Neuron (in vitro differentiated cells): ENCODE measurements at regions not wholly inside any gene's neighbourhood (a gene's known extent, or its start where the extent isn't known, plus 50 kb on each side); places are given as distances from the start of the nearest gene placed in this dataset.

Experiments used
- H2AFZ ChIP-seq: one replicate; pipeline ENCODE4 v1.6.1; 2013; ENCODE audit warnings: low read depth, mild to moderate bottlenecking, inconsistent platforms, low read length, moderate library complexity
- H3K27me3 ChIP-seq: one replicate; pipeline ENCODE4 v1.6.1; 2013; ENCODE audit warnings: low read length; ENCODE audit not compliant: insufficient read depth
- H3K36me3 ChIP-seq: one replicate; pipeline ENCODE4 v1.6.1; 2013; ENCODE audit warnings: low read length; ENCODE audit not compliant: insufficient read depth
- H3K4me1 ChIP-seq: one replicate; pipeline ENCODE4 v1.6.1; 2013; ENCODE audit warnings: low read length; ENCODE audit not compliant: insufficient read depth
- H3K4me3 ChIP-seq: 2 replicates; pipeline ENCODE4 v1.5.1; 2013; ENCODE audit warnings: mild to moderate bottlenecking, low read length, moderate library complexity
- H3K9me3 ChIP-seq: one replicate; pipeline ENCODE4 v1.6.1; 2013; ENCODE audit warnings: low read length

DNA sequence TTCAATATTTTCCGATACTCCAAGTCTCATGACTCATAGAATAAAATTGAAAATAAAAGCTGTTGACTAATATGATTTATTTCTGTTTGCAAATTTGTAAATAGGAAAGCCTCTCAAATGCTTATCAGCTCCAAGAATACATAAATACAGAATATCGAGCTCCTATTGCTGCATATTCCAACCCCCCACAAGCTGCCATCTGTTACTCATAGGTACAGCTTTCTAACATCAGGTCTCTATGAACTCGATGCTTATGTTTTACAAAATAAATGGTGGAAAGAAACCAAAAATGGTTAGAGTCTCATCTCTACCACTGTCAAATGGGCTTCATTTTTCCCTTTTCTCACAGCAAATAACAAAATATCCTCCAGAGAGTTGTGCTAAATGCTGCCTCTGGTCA lies 631.6 kb upstream of the CDH18 start:
- no peaks in the 10 kb centered on the region for H3K27me3 ChIP-seq
- H3K9me3 ChIP-seq, result no peaks in the 10 kb centered on the region
- no peak overlapping the region for H3K4me3 ChIP-seq
- no peaks in the 10 kb centered on the region for H3K36me3 ChIP-seq
- H3K4me1 ChIP-seq, result no peaks in the 10 kb centered on the region
- no peak overlapping the region for H2AFZ ChIP-seq

DNA sequence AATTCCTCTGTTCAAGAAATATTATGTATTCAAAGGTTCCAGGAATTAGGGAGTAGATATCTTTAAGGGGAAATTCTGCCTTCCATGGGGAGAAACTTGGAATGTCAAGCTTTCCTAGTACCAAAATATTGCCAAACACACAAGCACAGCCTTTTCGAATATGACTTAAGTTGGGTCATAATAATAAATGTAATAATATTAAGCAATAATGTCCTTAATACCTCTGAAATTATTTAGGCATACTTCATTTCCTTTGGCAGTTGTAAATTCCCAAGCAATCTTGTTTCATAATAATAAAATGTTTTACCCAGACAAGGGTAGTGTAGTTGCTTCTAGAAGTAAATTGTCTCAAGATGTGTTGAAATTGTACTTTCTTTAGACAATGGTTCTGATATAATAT lies 630.3 kb upstream of the CDH18 start:
- Histone ChIP-seq H3K4me3 (no peak overlapping the region), H3K36me3 (no peaks in the 10 kb centered on the region), H3K9me3 (no peaks in the 10 kb centered on the region), H2AFZ (peak overlapping the region; percentile 54), H3K4me1 (no peaks in the 10 kb centered on the region), H3K27me3 (no peaks in the 10 kb centered on the region)

DNA sequence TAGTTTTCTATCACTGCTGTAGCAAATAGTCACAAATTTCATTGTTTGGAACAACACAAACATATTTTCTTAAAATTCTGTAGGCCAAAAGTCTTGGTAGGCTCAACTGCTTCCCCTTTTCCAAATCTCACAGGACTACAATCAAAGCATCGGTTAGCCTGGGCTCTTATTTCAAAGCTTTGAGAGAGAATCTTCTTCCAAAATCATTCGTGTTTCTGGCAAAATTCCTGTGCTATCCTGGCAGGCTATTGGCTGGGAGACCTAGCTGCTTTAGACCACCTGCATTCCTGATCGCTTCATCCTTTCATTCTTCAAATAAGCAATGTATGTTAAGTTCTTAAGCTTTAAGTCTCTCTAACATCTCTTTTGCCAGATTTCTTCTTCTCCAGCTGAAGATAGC lies 629.8 kb upstream of the CDH18 start:
- peak overlapping the region; percentile 54 for H2AFZ ChIP-seq
- H3K4me3 ChIP-seq, result no peak overlapping the region
- H3K4me1 ChIP-seq, result no peaks in the 10 kb centered on the region
- H3K9me3 ChIP-seq, result no peaks in the 10 kb centered on the region
- H3K36me3 ChIP-seq, result no peaks in the 10 kb centered on the region
- H3K27me3 ChIP-seq, result no peaks in the 10 kb centered on the region

DNA sequence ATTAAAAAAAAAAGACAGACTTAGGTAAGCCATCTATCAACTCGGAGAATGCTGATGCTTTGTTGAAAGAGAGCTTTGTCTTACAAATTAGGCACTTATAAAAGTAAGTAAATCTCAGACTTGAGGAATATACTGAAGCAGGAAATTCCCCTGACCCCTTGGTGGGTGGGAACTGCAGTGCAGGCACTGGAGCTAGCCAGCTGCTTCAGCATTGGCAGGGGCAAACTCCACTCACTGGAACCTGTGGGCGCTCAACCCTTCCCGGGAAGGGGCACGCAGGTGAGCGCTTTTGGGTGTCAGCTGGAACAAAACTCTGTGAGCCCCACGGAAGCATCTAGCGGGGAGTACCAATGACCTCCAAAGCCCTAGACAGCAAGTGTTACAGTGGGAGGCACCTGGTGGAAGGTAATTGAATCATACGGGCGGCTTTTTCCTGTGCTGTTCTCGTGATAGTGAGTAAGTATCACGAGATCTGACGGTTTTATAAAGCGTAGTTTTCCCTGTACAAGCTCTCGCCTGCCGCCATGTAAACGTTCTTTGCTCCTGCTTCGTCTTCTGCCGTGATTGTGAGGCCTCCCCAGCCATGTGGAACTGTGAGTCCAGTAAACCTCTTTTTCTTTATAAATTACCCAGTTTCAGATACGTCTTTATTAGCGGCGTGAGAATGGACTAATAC lies 628.0 kb upstream of the CDH18 start:
- Histone ChIP-seq H3K4me1 (no peaks in the 10 kb centered on the region), H3K36me3 (no peaks in the 10 kb centered on the region), H2AFZ (no peak overlapping the region), H3K4me3 (no peak overlapping the region), H3K27me3 (no peaks in the 10 kb centered on the region), H3K9me3 (no peaks in the 10 kb centered on the region)

DNA sequence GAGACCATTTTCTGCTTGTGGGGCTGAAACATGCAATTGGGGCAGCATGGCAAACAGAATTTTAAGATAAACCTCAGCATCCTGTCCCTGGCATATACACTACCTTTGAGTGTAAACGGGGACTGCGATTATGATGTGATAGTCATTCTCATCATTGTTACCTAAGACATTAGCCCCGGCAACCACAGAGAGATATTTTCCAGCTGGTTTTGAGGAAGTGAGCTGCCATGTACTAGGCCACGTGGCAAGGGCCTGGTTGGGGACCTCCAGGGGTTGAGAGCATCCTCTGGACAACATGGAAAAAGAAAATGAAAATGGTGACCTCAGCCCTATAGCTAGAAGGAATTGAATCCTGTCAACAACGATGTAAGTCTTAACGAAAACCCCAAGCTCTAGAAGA lies 623.6 kb upstream of the CDH18 start:
- H3K27me3 ChIP-seq, result no peaks in the 10 kb centered on the region
- H3K4me1 ChIP-seq, result no peaks in the 10 kb centered on the region
- no peaks in the 10 kb centered on the region for H3K36me3 ChIP-seq
- H3K4me3 ChIP-seq, result no peak overlapping the region
- no peak overlapping the region for H2AFZ ChIP-seq
- H3K9me3 ChIP-seq, result no peaks in the 10 kb centered on the region

DNA sequence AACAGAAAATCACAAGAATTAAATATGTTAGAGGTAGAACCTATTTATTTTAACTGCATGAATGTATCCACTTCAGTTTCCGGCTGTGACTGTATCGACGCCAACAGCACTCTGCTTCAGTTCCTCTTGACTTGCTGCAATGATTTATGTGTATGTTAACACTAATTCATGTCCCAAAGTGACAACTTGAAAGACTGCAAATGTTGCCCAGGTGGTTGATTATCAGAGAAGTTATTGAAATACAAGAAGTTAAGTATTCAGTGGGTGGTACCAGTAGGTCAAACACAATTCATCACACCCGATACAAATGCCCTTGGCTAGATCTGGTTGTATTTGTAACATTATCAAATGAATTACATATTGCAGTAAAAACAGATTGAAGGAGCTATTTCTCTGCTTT lies 622.7 kb upstream of the CDH18 start:
- Histone ChIP-seq H3K36me3 (no peaks in the 10 kb centered on the region), H3K4me3 (no peak overlapping the region), H2AFZ (no peak overlapping the region), H3K4me1 (no peaks in the 10 kb centered on the region), H3K27me3 (no peaks in the 10 kb centered on the region), H3K9me3 (no peaks in the 10 kb centered on the region)

DNA sequence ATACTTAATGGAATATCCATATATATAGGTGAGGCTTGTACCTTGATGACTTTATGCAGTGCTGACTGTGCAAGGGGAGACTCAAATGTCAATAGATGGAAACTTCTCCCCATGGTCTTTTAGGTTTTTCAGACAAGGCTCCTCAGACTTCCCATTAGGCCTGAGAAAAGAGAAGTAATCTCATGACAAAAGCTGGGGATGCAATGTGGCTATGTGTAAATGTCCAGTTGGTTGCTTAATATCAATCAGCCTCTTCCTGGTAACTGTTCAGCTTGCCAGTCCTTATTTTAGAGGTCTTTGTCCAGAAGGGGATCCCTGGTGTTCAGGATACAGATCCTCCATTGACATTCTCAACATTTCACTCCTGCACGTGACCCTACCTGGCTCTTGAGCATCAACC lies 621.1 kb upstream of the CDH18 start:
- Histone ChIP-seq H3K9me3 (no peaks in the 10 kb centered on the region), H3K36me3 (no peaks in the 10 kb centered on the region), H3K4me1 (no peaks in the 10 kb centered on the region), H2AFZ (no peak overlapping the region), H3K4me3 (no peak overlapping the region), H3K27me3 (no peaks in the 10 kb centered on the region)

DNA sequence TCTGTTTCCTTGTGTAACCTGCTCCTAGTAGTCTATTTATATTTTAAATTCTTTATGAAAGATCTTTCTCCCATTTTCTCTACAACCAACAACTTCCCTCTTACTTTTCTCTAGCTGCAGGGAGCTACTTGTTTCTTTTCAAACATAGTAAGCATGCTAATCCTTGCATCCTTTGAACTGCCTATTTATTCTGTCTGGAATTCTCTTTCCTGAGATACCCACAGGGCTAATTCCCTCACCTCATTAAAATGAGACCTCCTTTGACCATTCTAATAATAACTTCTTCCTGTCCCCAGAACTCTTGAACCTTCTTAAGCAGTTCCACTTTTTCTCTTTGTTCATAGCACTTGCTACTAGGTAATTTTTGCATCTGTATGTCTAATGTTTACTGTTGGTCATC lies 620.6 kb upstream of the CDH18 start:
- Histone ChIP-seq H3K4me3 (no peak overlapping the region), H3K27me3 (no peaks in the 10 kb centered on the region), H3K36me3 (no peaks in the 10 kb centered on the region)

DNA sequence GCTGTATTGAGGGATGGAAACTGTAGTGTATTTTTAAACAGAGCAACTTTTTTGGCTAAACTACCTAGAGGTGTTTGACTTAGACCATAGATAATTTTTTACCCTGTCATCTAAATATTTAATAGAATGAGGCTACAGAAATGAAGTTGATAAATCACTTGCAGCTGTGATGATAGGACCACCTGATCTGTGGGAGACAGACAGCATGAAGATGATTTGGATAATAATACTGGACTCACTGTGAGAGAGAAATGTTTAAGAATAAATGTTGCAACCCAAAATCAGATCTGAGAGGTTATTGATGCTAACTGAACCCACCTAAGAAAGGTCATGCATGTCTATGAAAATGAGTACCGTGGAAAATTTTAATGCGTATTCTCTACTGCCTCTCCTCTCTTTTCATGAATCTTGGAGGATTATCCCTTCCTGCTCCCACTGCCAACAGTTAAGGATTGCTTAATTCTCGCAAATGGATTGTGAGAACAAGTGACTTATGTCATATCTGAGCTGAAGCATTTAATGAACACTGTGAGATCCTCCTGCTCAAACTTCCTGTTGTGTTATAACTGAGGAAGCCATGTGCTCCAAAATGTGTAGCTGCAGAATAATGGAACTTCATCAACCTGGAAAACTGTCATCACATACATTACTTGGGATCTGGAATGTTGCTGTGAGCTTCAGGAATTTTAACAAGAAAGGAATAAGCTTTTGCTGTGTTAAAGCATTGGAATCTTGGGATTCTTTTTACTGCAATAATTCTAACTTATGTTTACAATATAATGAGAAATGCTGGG lies 617.9 kb upstream of the CDH18 start:
- H3K4me3 ChIP-seq, result no peak overlapping the region
- no peaks in the 10 kb centered on the region for H3K9me3 ChIP-seq
- no peaks in the 10 kb centered on the region for H3K4me1 ChIP-seq
- no peak overlapping the region for H2AFZ ChIP-seq
- no peaks in the 10 kb centered on the region for H3K36me3 ChIP-seq
- H3K27me3 ChIP-seq, result no peaks in the 10 kb centered on the region

More for the DNA sequence above, 620.6 kb upstream of the CDH18 start:
- no peaks in the 10 kb centered on the region for H3K9me3 ChIP-seq
- no peak overlapping the region for H2AFZ ChIP-seq
- H3K4me1 ChIP-seq, result no peaks in the 10 kb centered on the region

DNA sequence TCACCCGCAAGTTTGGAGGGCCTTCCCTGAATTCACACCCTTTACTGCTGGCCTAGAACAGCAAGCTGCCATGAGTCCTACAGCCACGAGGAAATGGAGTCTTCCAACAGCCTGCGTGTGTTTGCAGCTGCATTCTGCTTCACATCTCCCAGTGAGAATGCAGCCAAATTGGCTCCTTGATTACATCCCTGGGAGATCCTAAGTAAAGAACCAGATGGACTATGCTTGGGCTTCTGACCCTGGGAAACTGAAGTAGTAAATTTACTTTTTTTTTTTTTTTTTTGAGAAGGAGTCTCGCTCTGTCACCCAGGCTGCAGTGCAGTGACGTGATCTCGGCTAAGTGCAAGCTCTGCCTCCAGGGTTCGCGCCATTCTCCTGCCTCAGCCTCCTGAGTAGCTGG lies 617.0 kb upstream of the CDH18 start:
- no peaks in the 10 kb centered on the region for H3K9me3 ChIP-seq
- H2AFZ ChIP-seq, result no peak overlapping the region
- H3K4me3 ChIP-seq, result no peak overlapping the region
- H3K36me3 ChIP-seq, result no peaks in the 10 kb centered on the region
- H3K4me1 ChIP-seq, result no peaks in the 10 kb centered on the region
- H3K27me3 ChIP-seq, result no peaks in the 10 kb centered on the region

DNA sequence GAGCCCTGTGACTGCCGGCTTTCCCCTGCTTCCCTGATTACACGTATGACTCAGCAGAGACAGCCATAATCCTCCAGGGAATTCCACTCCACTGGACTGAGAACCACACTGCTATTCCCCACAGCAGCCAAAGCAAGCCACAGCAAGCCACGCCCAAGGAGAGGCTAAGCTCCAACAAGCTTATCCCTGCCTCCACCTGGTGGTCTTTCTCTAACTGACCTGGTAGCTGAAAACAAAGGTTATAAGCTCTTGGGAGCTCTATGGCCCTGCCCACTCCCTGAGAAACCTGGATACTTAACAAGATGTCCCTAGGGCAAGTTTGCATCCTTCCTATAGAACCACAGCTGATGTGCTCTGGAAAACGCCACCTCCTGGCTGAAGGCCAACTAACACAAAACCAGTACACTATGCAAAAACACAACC lies 613.7 kb upstream of the CDH18 start:
- H3K4me3 ChIP-seq, result no peak overlapping the region
- no peak overlapping the region for H2AFZ ChIP-seq
- H3K4me1 ChIP-seq, result no peaks in the 10 kb centered on the region
- no peaks in the 10 kb centered on the region for H3K27me3 ChIP-seq
- no peaks in the 10 kb centered on the region for H3K9me3 ChIP-seq
- H3K36me3 ChIP-seq, result no peaks in the 10 kb centered on the region

DNA sequence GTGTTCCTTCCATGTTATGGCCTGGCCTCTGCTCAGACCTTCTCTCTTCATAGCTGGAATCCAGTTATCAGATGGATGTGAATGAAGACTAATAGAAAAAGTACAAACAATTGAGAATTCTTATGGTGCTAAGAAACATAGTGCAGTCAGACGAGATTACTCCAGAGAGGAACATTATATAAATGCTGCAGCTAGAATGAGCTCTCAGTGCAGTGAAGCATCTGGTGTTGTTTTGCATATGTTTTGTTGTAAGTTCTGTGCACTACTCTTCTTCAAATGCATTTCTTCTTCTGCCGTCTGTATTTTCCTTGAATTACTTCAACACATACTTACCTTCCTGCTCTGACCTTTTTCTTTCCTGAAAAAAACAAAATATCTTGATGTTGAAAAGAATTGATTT lies 602.4 kb upstream of the CDH18 start:
- Histone ChIP-seq H3K4me3 (no peak overlapping the region), H3K4me1 (no peaks in the 10 kb centered on the region), H3K9me3 (no peaks in the 10 kb centered on the region), H3K36me3 (no peaks in the 10 kb centered on the region), H3K27me3 (no peaks in the 10 kb centered on the region), H2AFZ (no peak overlapping the region)

DNA sequence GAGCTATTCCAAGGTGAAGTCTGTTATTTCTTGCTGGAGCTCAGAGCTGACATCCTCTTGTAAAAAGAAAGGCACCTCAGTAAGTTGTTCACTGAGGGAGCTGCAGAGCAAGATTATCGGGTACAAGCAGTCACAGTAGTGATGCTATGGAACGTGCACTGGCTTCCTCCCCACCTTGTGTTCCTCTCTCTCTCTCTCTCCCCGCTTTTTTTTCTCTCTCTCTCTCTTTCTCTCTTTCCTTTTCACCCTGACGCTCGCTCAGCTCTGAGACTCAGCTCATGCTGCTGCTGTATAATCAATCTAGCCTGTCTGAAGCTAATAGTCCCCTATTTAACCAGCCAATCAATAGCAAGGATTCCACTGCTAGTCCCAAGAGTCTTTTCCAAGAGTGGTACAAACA lies 587.6 kb upstream of the CDH18 start:
- Histone ChIP-seq H3K9me3 (no peaks in the 10 kb centered on the region), H3K4me3 (no peak overlapping the region), H2AFZ (no peak overlapping the region), H3K4me1 (peaks cover 29% of the 10 kb centered on the region), H3K36me3 (no peaks in the 10 kb centered on the region), H3K27me3 (no peaks in the 10 kb centered on the region)

DNA sequence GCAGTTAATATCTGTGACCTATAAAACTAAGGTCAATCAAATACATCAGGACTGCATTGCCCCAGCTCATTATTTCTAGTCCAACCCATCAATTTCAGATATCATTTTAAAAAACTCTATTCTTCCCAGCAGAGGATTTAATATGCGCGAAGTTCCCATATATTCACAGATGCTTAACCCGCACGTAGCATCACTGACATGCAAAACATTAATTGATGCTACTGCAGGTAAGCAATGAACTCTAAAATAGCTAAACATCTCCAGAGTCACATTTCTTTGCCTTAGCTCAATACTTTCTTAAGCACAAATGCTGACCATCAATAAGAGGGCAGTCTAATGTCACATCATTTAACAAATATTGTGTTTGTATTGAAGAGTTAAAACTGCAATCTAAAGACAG lies 586.6 kb upstream of the CDH18 start:
- Histone ChIP-seq H3K4me1 (peaks cover 29% of the 10 kb centered on the region), H3K9me3 (no peaks in the 10 kb centered on the region), H2AFZ (no peak overlapping the region), H3K36me3 (no peaks in the 10 kb centered on the region), H3K27me3 (no peaks in the 10 kb centered on the region), H3K4me3 (no peak overlapping the region)
